ENCODE measurements at regions not wholly inside any gene's neighbourhood (a gene's known extent, or its start where the extent isn't known, plus 50 kb on each side); places are given as distances from the start of the nearest gene placed in this dataset.
A peak's percentile ranks its signal among the peaks of the same experiment; 100 is the strongest.
"Not testable (repeated sequence)": the region's sequence is repeated elsewhere in the genome, so short reads cannot be mapped to it uniquely, and the experiment has no call there.

GRCh38 chr9:93879662-93880407 lies 75.3 kb downstream of the BARX1 start:
- not testable (repeated sequence) for DNase-seq (ENCODE audit: low spot score)

GRCh38 chr9:93875330-93875729 lies 79.8 kb downstream of the BARX1 start:
- no peak for DNase-seq (ENCODE audit: low spot score)

DNA sequence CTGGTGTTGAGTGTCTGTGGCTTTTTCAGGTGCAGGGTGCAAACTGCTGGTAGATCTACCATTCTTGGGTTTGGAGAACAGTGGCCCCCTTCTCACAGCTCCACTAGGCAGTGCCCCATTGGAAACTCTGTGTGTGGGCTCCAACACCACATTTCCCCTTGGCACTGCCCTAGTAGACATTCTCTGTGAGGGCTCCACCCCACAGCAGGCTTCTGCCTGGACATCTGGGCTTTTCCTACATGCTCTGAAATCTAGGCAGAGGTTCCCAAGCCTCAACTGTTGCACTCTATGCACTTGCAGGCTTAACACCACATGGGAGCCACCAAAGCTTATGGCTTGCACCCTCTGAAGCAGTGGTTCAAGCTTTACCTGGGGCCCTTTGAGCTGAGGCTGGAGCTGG lies 80.9 kb downstream of the BARX1 start:
- DNase-seq (ENCODE audit: low spot score), result no peak

- DNase-seq (ENCODE audit: low spot score), result no peak
Measured at GRCh38 chr9:93871286-93871685, 83.9 kb downstream of the BARX1 start.

- no peak for DNase-seq (ENCODE audit: low spot score)
Measured at GRCh38 chr9:93869863-93870262, 85.3 kb downstream of the BARX1 start.

DNA sequence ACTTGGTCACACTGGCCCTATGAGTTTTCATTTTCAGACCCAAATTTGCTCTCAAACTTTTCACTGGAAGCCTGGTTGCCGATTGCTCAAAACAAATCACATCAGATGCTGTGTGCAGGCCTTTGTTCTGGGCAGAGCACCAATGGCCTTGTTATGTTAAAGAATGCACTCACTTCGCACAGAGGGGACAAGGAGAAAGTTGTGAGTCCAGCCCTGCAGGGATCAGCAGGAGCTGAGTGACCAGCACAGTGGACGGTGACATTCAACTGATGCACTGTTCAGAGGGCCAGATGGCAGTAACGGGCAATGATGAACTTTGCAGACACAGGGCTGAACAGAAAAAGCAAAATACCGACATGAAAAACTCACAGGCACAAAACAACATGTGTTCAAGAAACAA lies 86.1 kb downstream of the BARX1 start:
- DNase-seq (ENCODE audit: low spot score), result no peak

DNA sequence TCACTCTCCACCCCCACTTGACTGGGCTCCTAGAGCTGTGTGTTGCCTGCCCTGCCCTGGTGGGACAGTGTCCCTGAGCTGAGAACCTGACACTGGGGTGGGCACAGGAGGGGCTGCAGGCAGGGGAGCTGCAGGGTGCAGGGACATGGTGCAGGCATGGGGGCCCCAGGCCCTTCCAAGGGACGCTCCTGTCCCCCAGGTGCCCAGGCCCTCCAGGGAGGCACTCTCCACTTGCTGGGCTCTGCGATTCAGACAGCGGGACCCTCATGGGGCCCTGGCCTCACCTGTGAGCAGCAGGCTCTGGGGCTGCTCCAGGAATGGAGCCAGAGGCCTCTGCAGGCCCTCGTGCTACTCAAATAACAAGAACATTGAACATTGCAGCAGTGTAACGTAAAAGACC lies 89.4 kb downstream of the BARX1 start:
- DNase-seq (ENCODE audit: low spot score), result no peak

- DNase-seq (ENCODE audit: low spot score), result no peak
Measured at GRCh38 chr9:93865245-93865644, 89.9 kb downstream of the BARX1 start.

GRCh38 chr9:93864840-93865239 lies 90.3 kb downstream of the BARX1 start:
- no peak for DNase-seq (ENCODE audit: low spot score)

DNA sequence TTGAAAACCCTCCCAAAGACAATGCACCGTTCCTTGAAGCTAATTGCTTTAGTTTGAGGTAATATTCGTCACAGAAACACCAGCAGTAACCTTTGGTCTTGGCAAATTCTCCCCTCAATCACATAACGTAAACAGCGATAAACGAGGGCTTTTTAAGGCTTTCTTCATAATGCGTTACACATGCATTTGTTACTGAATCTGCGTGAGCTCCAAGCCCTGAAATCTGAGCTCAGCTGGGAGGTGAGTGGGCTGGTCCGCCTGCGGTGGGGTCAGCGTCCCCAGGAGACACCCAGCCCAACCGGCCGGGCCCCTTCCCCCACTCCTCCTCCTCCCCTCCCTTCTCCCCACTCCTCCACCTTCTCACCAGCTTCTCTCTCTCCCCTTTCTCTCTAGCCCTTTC lies 91.1 kb downstream of the BARX1 start:
- no peak for DNase-seq (ENCODE audit: low spot score)

DNA sequence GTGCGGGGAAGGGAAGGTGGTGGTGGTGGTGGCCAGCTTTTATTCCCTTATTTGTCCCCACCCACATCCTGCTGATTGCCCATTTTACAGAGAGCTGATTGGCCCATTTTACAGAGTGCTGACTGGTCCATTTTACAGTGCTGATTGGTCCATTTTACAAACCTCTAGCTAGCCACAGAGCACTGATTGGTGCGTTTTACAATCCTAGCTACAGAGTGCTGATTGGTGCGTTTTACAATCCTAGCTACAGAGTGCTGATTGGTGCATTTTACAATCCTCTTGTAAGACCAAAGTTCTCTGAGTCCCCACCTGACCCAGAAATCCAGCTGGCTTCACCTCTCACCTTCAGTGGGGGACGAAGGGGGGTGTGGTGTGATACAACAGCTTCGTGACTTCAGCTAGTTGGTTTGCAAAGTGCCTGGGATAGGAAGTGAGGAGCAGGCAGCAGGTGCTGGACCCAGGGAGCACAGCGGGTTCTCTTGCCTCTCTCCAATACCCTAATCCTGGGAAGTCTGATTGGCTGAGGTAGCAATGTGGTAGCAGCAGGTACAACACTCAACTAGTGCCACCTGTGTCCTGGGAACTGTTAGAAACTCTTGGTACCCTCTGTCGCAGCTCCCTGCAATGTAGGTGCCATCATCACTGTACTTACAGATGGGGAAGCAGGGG lies 92.1 kb downstream of the BARX1 start:
- no peak for DNase-seq (ENCODE audit: low spot score)

GRCh38 chr9:93861736-93862358 lies 93.3 kb downstream of the BARX1 start:
- DNase-seq (ENCODE audit: low spot score), result no peak

DNA sequence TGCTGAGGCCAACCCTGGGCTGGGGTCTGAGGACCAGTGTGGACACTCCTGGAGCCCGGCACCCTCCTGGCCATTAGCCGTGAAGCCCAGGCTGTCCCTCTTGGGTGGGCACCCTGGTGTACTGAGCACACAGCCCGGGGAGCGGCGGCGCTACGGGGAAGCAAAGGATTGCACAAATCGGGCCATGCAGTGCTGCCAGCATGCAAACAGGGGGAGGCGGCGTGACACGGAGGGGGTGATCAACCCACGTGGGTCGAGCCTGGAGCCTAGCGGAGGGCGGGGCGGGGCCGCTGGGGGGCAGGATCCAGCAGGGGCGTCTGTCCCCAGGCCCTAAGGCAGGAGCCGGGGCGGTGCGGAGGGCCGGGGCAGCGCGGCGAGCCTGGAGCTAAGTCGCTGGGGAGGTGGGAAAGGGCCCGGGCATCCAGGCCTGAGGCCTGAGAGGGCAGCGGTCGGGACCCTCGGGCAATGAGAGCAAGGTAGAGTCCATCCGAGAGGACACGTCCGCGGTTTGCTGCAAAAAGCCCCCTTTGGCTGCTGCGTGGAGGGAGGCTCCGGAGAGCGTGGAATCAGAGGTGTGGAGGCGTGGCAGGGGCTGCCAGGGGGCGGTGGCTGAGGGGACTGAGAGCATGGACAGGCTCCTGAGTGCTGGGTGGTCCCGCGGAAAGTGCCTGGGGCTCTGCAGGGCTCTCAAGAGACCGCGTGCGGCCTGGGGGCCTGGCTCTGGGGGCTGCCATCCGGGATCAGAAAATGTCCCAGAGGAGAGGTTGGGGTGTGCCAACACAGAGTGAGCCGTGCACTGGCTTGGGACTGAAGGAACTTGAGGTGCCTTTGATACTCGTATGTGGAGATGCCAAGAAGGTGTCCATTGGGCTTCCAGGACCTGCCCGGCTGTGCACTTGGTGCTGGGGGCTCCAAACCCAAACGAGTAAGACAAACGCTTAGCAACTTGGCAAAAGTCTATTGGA lies 94.2 kb downstream of the BARX1 start:
- peak; percentile 33 for DNase-seq (ENCODE audit: low spot score)

DNA sequence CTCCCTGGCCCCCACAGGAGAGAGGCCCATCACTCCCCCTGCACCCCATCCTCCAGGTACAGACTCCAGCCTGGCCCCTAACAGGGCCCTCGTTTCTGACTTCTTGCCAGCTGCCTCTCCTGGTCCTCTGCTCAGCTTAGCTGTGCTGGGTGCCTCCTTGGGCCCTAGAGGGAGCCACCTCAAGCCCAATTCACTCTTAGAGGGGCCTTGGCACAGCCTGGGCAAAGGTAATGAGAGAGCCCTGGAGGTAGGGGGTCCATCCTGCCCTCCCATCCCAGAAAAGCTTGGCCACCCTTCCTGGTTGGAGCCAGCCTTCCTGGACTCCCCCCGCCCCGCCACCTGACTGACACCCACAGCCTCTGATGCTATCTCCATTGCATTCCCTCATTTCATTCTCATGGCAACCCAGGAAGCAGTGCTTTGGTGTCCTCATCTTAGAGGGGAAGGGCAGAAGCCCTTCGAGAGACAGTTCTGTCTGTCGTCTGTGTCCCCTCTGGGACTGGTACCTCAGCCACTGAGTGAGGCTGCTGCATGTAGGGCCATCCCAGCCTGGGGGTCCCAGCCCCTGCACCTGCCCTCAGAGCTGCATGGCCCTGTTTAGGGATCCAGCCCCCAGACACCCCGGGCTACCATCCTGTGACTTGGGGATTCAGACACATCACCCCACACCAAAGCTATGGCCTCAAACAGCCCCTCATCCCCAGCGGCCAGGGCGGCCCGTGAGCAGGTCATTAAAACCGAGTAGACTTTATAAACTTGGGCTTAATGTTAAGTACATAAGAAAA lies 95.5 kb downstream of the BARX1 start:
- peak; percentile 20 for DNase-seq (ENCODE audit: low spot score)

- DNase-seq (ENCODE audit: low spot score), result no peak
Measured at GRCh38 chr9:93857528-93857927, 97.6 kb downstream of the BARX1 start.

GRCh38 chr9:93852728-93853127 lies 102.4 kb downstream of the BARX1 start:
- DNase-seq (ENCODE audit: low spot score), result no peak

DNA sequence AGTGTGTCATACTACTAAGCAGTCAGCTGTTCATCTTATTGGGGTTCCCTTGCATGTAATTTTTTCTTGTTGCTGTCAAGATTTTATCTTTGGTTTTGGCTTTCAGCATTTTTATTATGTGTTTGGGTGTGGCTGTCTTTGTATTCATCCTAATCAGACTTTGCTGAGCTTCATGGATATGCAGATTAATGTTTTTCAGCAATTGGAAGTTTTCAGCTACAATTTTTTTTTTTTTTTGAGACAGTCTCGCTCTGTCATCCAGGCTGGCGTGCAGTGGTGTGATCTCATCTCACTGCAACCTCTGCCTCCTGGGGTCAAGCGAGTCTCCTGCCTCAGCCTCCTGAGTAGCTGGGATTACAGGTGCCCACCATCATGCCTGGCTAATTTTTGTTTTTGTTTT lies 108.8 kb downstream of the BARX1 start:
- DNase-seq (ENCODE audit: low spot score), result no peak

DNA sequence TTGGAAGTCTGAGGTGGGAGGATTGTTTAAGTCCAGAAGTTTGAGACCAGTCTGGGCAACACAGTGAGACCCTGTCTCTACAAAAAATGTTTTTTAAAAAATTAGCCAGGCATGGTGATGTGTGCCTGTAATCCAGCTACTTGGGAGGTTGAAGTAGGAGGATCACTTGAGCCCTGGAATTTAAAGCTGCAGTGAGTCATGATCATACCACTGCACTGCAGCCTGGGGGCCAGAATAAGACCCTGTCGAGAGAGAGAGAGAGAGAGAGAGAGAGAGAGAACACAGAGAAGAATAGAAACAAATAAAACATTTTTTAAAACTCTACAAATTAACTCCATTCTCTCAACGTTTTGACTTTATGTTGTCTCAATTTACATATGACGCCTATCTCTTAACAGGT lies 111.8 kb downstream of the BARX1 start:
- DNase-seq (ENCODE audit: low spot score), result no peak

DNA sequence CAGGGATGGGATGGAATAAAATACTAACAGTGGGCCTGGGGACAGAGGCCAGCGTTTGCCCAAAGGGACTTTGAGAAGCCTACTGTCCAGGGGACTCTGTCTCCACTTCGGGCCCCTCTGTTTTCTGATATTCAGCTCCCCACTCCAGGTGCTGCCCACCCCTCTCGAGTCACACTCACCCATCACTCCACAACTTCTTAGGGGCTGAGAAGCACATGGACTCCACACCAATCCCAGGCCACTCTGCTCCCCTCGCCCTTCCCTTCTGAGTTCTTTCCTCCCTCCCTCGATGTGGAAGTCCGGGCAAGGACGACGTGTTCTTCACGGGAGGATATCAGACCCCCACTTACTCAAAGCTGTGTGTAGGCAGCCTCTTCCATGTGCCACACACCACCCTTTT lies 124.5 kb downstream of the BARX1 start:
- peak; percentile 2 for DNase-seq (ENCODE audit: low spot score)

GRCh38 chr9:93830012-93830596 lies 125.1 kb downstream of the BARX1 start:
- peak; percentile 9 for DNase-seq (ENCODE audit: low spot score)
